ENCODE measurements at regions not wholly inside any gene's neighbourhood (a gene's known extent, or its start where the extent isn't known, plus 50 kb on each side); places are given as distances from the start of the nearest gene placed in this dataset.

DNA sequence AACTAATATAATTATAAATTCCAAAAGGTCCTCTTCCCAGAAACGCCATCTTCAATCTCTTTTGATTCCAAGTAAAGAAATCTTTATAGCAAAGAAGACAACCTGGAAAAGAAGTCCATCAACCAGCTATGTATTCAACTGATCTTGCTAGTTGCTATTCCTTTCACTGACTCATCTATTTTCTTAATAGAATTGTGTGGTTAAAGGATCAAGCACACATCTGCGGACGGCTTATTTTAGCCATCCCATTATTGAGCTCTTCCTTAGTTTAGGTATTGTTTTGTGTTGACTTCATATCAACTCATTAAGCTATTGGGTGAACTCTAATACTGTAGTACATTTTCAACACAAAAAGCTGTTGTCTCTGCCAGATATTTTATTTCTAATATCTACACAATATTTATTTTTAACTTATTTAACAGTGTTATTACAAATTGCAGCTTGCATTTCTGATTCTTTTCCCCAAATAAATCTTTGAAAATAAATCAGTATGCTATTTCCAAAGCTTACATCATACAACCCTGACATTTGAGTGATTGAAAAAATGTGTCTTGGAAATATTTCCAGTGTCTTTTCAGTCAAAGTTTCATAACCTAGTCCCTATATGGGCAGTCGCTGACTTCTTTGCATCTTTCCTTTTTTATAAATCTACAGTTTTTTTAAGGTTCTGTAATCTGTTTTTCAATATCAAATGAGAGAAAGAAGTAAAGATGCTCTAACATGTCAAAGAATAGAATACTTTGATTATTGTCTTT is 158.8 kb upstream of the SPRY2 start:
- Histone ChIP-seq H3K9me3 (ENCODE audit: low read depth) (no peaks in the 10 kb centered on the region), H3K27me3 (no peaks in the 10 kb centered on the region), H3K36me3 (replicated peaks; ENCODE audit: insufficient read depth, low read depth) (no peaks in the 10 kb centered on the region), H2AFZ (no peak overlapping the region), H3K4me2 (no peak overlapping the region), H3K4me3 (no peak overlapping the region), H4K20me1 (ENCODE audit: insufficient read depth, poor library complexity, severe bottlenecking) (no peaks in the 10 kb centered on the region), H3K9me2 (replicated peaks; ENCODE audit: insufficient read depth) (no peaks in the 10 kb centered on the region), H3K79me2 (no peaks in the 10 kb centered on the region), H3K4me1 (ENCODE audit: insufficient read depth) (no peaks in the 10 kb centered on the region), H3K27ac (no peak overlapping the region)
- DNase-seq (ENCODE audit: low spot score) = no peak
- TF ChIP-seq, protein P1, sequence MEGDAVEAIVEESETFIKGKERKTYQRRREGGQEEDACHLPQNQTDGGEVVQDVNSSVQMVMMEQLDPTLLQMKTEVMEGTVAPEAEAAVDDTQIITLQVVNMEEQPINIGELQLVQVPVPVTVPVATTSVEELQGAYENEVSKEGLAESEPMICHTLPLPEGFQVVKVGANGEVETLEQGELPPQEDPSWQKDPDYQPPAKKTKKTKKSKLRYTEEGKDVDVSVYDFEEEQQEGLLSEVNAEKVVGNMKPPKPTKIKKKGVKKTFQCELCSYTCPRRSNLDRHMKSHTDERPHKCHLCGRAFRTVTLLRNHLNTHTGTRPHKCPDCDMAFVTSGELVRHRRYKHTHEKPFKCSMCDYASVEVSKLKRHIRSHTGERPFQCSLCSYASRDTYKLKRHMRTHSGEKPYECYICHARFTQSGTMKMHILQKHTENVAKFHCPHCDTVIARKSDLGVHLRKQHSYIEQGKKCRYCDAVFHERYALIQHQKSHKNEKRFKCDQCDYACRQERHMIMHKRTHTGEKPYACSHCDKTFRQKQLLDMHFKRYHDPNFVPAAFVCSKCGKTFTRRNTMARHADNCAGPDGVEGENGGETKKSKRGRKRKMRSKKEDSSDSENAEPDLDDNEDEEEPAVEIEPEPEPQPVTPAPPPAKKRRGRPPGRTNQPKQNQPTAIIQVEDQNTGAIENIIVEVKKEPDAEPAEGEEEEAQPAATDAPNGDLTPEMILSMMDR (IDR thresholded peaks at IDR 0.05; ENCODE audit: poor library complexity) = no peak
- TF ChIP-seq EZH2phosphoT487 (IDR thresholded peaks at IDR 0.05; ENCODE audit: low read depth, severe bottlenecking, unreplicated experiment) = no peak
- TF ChIP-seq EZH2 (IDR thresholded peaks at IDR 0.05; ENCODE audit: borderline replicate concordance) = no peak
- 95% methylated on average over 4 of the region's 4 CpGs for WGBS (ENCODE audit: low lambda C conversion rate, missing lambda C conversion rate)

DNA sequence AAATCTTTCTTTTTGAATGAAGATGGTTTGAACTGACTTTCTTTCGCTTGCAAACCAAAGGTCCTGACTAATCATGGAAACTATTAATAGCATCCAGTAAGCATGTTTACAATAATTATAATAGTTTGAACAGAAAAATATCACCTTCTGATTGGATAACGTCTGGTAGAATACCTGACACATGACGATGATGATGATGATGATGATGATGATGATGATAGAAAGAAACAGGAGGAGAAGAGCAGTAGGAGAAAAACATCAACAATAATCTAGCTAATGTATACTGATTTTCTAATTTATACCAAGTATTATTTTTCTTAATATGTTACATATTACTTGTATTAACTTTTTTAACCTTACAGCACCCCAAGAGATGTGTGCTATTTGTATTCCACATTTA is 157.5 kb upstream of the SPRY2 start:
- Histone ChIP-seq H3K9me2 (replicated peaks; ENCODE audit: insufficient read depth) (no peaks in the 10 kb centered on the region), H3K4me1 (ENCODE audit: insufficient read depth) (no peaks in the 10 kb centered on the region), H4K20me1 (ENCODE audit: insufficient read depth, poor library complexity, severe bottlenecking) (no peaks in the 10 kb centered on the region), H3K36me3 (replicated peaks; ENCODE audit: insufficient read depth, low read depth) (no peaks in the 10 kb centered on the region), H3K27me3 (no peaks in the 10 kb centered on the region), H2AFZ (no peak overlapping the region), H3K4me2 (no peak overlapping the region), H3K9me3 (ENCODE audit: low read depth) (no peaks in the 10 kb centered on the region), H3K27ac (no peak overlapping the region), H3K4me3 (no peak overlapping the region), H3K79me2 (no peaks in the 10 kb centered on the region)
- 75% methylated on average over 3 of the region's 3 CpGs for WGBS (ENCODE audit: low lambda C conversion rate, missing lambda C conversion rate)
- no peak for DNase-seq (ENCODE audit: low spot score)
- TF ChIP-seq EZH2 (IDR thresholded peaks at IDR 0.05; ENCODE audit: borderline replicate concordance) (no peak), EZH2phosphoT487 (IDR thresholded peaks at IDR 0.05; ENCODE audit: low read depth, severe bottlenecking, unreplicated experiment) (no peak)
- TF ChIP-seq, protein P1 (IDR thresholded peaks at IDR 0.05; ENCODE audit: poor library complexity) = no peak

DNA sequence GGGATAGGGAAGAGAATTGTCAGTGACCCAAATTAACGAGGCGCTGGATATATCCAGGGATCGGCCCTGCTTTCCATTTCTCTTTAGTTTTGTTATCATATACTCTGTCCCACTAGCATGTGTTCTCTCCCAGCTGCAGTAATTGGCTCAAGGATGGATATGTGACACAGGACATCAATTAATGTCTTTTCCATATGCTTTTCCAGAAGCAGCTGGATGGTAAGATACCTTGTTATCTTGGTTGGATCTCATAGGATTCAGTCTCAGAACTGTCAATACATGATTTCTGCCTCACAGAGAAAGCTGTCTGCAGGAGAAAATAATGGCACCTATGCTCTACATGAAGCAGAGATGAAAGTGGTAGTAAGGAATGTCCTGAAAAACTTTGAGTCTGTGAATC is 157.1 kb upstream of the SPRY2 start:
- no peaks in the 10 kb centered on the region for H3K27me3 ChIP-seq
- H3K4me3 ChIP-seq = no peak overlapping the region
- WGBS (ENCODE audit: low lambda C conversion rate, missing lambda C conversion rate) = 91% methylated on average over 3 of the region's 3 CpGs
- H3K4me1 ChIP-seq (ENCODE audit: insufficient read depth) = no peaks in the 10 kb centered on the region
- no peaks in the 10 kb centered on the region for H4K20me1 ChIP-seq (ENCODE audit: insufficient read depth, poor library complexity, severe bottlenecking)
- no peak overlapping the region for H3K27ac ChIP-seq
- no peak overlapping the region for H2AFZ ChIP-seq
- no peaks in the 10 kb centered on the region for H3K79me2 ChIP-seq
- no peaks in the 10 kb centered on the region for H3K36me3 ChIP-seq (replicated peaks; ENCODE audit: insufficient read depth, low read depth)
- H3K9me3 ChIP-seq (ENCODE audit: low read depth) = no peaks in the 10 kb centered on the region
- no peak for DNase-seq (ENCODE audit: low spot score)
- no peaks in the 10 kb centered on the region for H3K9me2 ChIP-seq (replicated peaks; ENCODE audit: insufficient read depth)
- TF ChIP-seq EZH2phosphoT487 (IDR thresholded peaks at IDR 0.05; ENCODE audit: low read depth, severe bottlenecking, unreplicated experiment) = no peak
- no peak for TF ChIP-seq EZH2 (IDR thresholded peaks at IDR 0.05; ENCODE audit: borderline replicate concordance)
- TF ChIP-seq, protein P1 (IDR thresholded peaks at IDR 0.05; ENCODE audit: poor library complexity) = no peak
- H3K4me2 ChIP-seq = no peak overlapping the region

Data from hepatocyte (in vitro differentiated cells).